Neuronal stem cell (in vitro differentiated cells): ENCODE measurements at regions not wholly inside any gene's neighbourhood (a gene's known extent, or its start where the extent isn't known, plus 50 kb on each side); places are given as distances from the start of the nearest gene placed in this dataset.

Experiments
- DNase-seq: peaks from one replicate; pipeline ENCODE4 v3.0.0-alpha.2; 2013; ENCODE audit warnings: low spot score
- H2AFZ ChIP-seq: one replicate; pipeline ENCODE4 v1.6.1; 2013; ENCODE audit warnings: mild to moderate bottlenecking, low read length, inconsistent platforms
- H2AK5ac ChIP-seq: 2 replicates; pipeline ENCODE4 v1.6.1; 2013; ENCODE audit warnings: low read depth, mild to moderate bottlenecking, inconsistent platforms, low read length, moderate library complexity, mixed read lengths
- H2BK120ac ChIP-seq: 2 replicates; pipeline ENCODE4 v1.6.1; 2013; ENCODE audit warnings: low read depth, mild to moderate bottlenecking, inconsistent platforms, low read length, moderate library complexity, mixed read lengths
- H2BK12ac ChIP-seq: one replicate; pipeline ENCODE4 v1.6.1; 2013; ENCODE audit warnings: low read length, inconsistent platforms
- H2BK15ac ChIP-seq: 2 replicates; pipeline ENCODE4 v1.6.1; 2013; ENCODE audit warnings: mild to moderate bottlenecking, low read length, inconsistent platforms, mixed read lengths
- H2BK5ac ChIP-seq: one replicate; pipeline ENCODE4 v1.6.1; 2013; ENCODE audit warnings: inconsistent platforms, mild to moderate bottlenecking, low read length, moderate library complexity
- H3K14ac ChIP-seq: one replicate; pipeline ENCODE4 v1.6.1; 2013; ENCODE audit warnings: low read length, inconsistent platforms
- H3K18ac ChIP-seq: 2 replicates; pipeline ENCODE4 v1.6.1; 2013; ENCODE audit warnings: low read length, inconsistent platforms
- H3K23ac ChIP-seq: 2 replicates; pipeline ENCODE4 v1.6.1; 2013; ENCODE audit warnings: low read depth, mild to moderate bottlenecking, mixed read lengths, low read length, inconsistent platforms; ENCODE audit not compliant: poor library complexity
- H3K27ac ChIP-seq: replicated peaks from 3 replicates; pipeline ENCODE4 v1.5.1; 2013; ENCODE audit warnings: low read length, inconsistent platforms
- H3K27me3 ChIP-seq, 3 experiments: 2 replicates each; pipeline ENCODE4 v1.6.1; 2013; ENCODE audit warnings: low read length in 3 of 3, mild to moderate bottlenecking in 2 of 3, inconsistent platforms in 1 of 3, low read depth in 1 of 3, mixed read lengths in 1 of 3, moderate library complexity in 1 of 3; ENCODE audit not compliant: control insufficient read depth in 3 of 3, insufficient read depth in 3 of 3
- H3K36me3 ChIP-seq, 2 donors: replicated peaks in 1 of 2; 2 replicates each; pipeline ENCODE4 v1.6.1; 2013; ENCODE audit warnings: low read length in 2 of 2; ENCODE audit not compliant: control insufficient read depth in 2 of 2, insufficient read depth in 2 of 2
- H3K4ac ChIP-seq: 2 replicates; pipeline ENCODE4 v1.6.1; 2013; ENCODE audit warnings: inconsistent platforms, mild to moderate bottlenecking, low read length, moderate library complexity
- H3K4me1 ChIP-seq, 2 donors: 1 replicate in 1 of 2; 2 replicates in 1 of 2; pipeline ENCODE4 v1.6.1; 2013; ENCODE audit warnings: low read length in 2 of 2, low read depth in 1 of 2; ENCODE audit not compliant: control insufficient read depth in 2 of 2, insufficient read depth in 1 of 2
- H3K4me2 ChIP-seq: one replicate; pipeline ENCODE4 v1.6.1; 2013; ENCODE audit warnings: mild to moderate bottlenecking, low read length, inconsistent platforms; ENCODE audit not compliant: insufficient read depth, poor library complexity, severe bottlenecking
- H3K4me3 ChIP-seq, 2 donors: 2 replicates each; pipeline ENCODE4 v1.5.1; 2013; ENCODE audit warnings: low read length in 2 of 2, mild to moderate bottlenecking in 2 of 2, inconsistent platforms in 1 of 2, moderate library complexity in 1 of 2
- H3K79me1 ChIP-seq: one replicate; pipeline ENCODE4 v1.6.1; 2013; ENCODE audit warnings: low read depth, mild to moderate bottlenecking, inconsistent platforms, low read length, moderate library complexity
- H3K9ac ChIP-seq: one replicate; pipeline ENCODE4 v1.6.1; 2013; ENCODE audit warnings: mild to moderate bottlenecking, low read depth, low read length, inconsistent platforms; ENCODE audit not compliant: poor library complexity
- H3K9me3 ChIP-seq, 2 donors: replicated peaks in 1 of 2; 2 replicates each; pipeline versions ENCODE3 to v1.6.1; 2013; ENCODE audit warnings: low read length in 2 of 2, mild to moderate bottlenecking in 2 of 2, inconsistent platforms in 1 of 2, low read depth in 1 of 2, mixed read lengths in 1 of 2, moderate library complexity in 1 of 2; ENCODE audit not compliant: control insufficient read depth in 2 of 2, insufficient read depth in 1 of 2
- H4K8ac ChIP-seq: one replicate; pipeline ENCODE4 v1.6.1; 2013; ENCODE audit warnings: low read depth, mild to moderate bottlenecking, inconsistent platforms, low read length, moderate library complexity
- H4K91ac ChIP-seq: one replicate; pipeline ENCODE4 v1.6.1; 2013; ENCODE audit warnings: low read length, low read depth, mild to moderate bottlenecking, inconsistent platforms; ENCODE audit not compliant: poor library complexity
- WGBS, 2 donors: extraction: QIAGEN DNeasy Blood & Tissue Kit; methylation state at CpG; one replicate each; pipeline ENCODE4 v1.1.7; 2013; ENCODE audit warnings: missing lambda C conversion rate in 2 of 2, mixed read lengths in 1 of 2; ENCODE audit not compliant: insufficient read length in 2 of 2, insufficient replicate concordance in 1 of 2; ENCODE audit errors: extremely low coverage in 2 of 2; 5-methylcytosine and 5-hydroxymethylcytosine counted together

GRCh38 chr9:3689555-3689954 lies 163.8 kb upstream of the RFX3 start:
- H3K9ac ChIP-seq, result no peak overlapping the region
- H3K23ac ChIP-seq, result no peak overlapping the region
- no peaks in the 10 kb centered on the region for H3K36me3 ChIP-seq
- H3K4me1 ChIP-seq, result no peaks in the 10 kb centered on the region
- no peaks in the 10 kb centered on the region for H3K9me3 ChIP-seq
- no peak overlapping the region for H3K14ac ChIP-seq
- no peak overlapping the region for H3K18ac ChIP-seq
- H3K4me3 ChIP-seq, result no peak overlapping the region
- no peaks in the 10 kb centered on the region for H3K79me1 ChIP-seq
- H2AK5ac ChIP-seq, result no peak overlapping the region
- H4K91ac ChIP-seq, result no peak overlapping the region
- no peak overlapping the region for H2BK120ac ChIP-seq
- no peak overlapping the region for H2BK15ac ChIP-seq
- WGBS, 2 donors, result no CpG with 5 or more reads among the region's 4 CpGs
- no peaks in the 10 kb centered on the region for H3K27me3 ChIP-seq
- H3K4me2 ChIP-seq, result no peak overlapping the region
- no peak for DNase-seq
- H2BK12ac ChIP-seq, result no peak overlapping the region
- no peak overlapping the region for H3K4ac ChIP-seq
- no peak overlapping the region for H3K27ac ChIP-seq
- no peak overlapping the region for H2AFZ ChIP-seq
- H2BK5ac ChIP-seq, result no peak overlapping the region
- no peak overlapping the region for H4K8ac ChIP-seq

GRCh38 chr9:3687145-3687544 lies 161.3 kb upstream of the RFX3 start:
- no peak overlapping the region for H3K4me2 ChIP-seq
- H2BK5ac ChIP-seq, result no peak overlapping the region
- H3K79me1 ChIP-seq, result no peaks in the 10 kb centered on the region
- no peak for DNase-seq
- no peak overlapping the region for H2BK120ac ChIP-seq
- no peak overlapping the region for H4K91ac ChIP-seq
- no peaks in the 10 kb centered on the region for H3K9me3 ChIP-seq
- no peak overlapping the region for H2BK12ac ChIP-seq
- H3K9ac ChIP-seq, result no peak overlapping the region
- no peak overlapping the region for H3K27ac ChIP-seq
- no peak overlapping the region for H4K8ac ChIP-seq
- H3K14ac ChIP-seq, result no peak overlapping the region
- no peaks in the 10 kb centered on the region for H3K4me1 ChIP-seq
- no peak overlapping the region for H3K23ac ChIP-seq
- no peaks in the 10 kb centered on the region for H3K36me3 ChIP-seq
- H3K4me3 ChIP-seq, result no peak overlapping the region
- no peak overlapping the region for H2AK5ac ChIP-seq
- no peak overlapping the region for H3K18ac ChIP-seq
- no peaks in the 10 kb centered on the region for H3K27me3 ChIP-seq
- H3K4ac ChIP-seq, result no peak overlapping the region
- H2AFZ ChIP-seq, result no peak overlapping the region
- no peak overlapping the region for H2BK15ac ChIP-seq

GRCh38 chr9:3682186-3682585 lies 156.4 kb upstream of the RFX3 start:
- DNase-seq, result no peak
- Histone ChIP-seq H3K4me2 (no peak overlapping the region), H2BK15ac (no peak overlapping the region), H3K18ac (no peak overlapping the region), H3K9me3 (no peaks in the 10 kb centered on the region), H3K79me1 (no peaks in the 10 kb centered on the region), H3K23ac (no peak overlapping the region), H3K27ac (no peak overlapping the region), H3K9ac (no peak overlapping the region), H3K36me3 (no peaks in the 10 kb centered on the region), H2BK120ac (no peak overlapping the region), H2AFZ (no peak overlapping the region), H2AK5ac (no peak overlapping the region), H2BK12ac (no peak overlapping the region), H2BK5ac (no peak overlapping the region), H3K4me3 (no peak overlapping the region), H3K4ac (no peak overlapping the region), H4K8ac (no peak overlapping the region), H3K27me3 (peaks cover 0 to 2% (median 0%) of the 10 kb centered on the region in 3 experiments), H4K91ac (no peak overlapping the region), H3K14ac (no peak overlapping the region), H3K4me1 (peaks cover 0 to 2% of the 10 kb centered on the region in 2 donors)
- no CpG with 5 or more reads among the region's 3 CpGs for WGBS, 2 donors

- WGBS, 2 donors, result no CpG with 5 or more reads among the region's 4 CpGs
- Histone ChIP-seq H3K27me3 (peaks cover 0 to 2% (median 2%) of the 10 kb centered on the region in 3 experiments), H3K27ac (no peak overlapping the region), H3K36me3 (no peaks in the 10 kb centered on the region), H3K9me3 (no peaks in the 10 kb centered on the region), H2BK120ac (no peak overlapping the region), H3K9ac (no peak overlapping the region), H3K4me3 (no peak overlapping the region), H3K79me1 (no peaks in the 10 kb centered on the region), H2BK12ac (no peak overlapping the region), H4K91ac (no peak overlapping the region), H2AK5ac (no peak overlapping the region), H2BK5ac (no peak overlapping the region), H3K4me2 (no peak overlapping the region), H3K4ac (no peak overlapping the region), H2BK15ac (no peak overlapping the region), H2AFZ (no peak overlapping the region), H4K8ac (no peak overlapping the region), H3K4me1 (peaks cover 0 to 2% of the 10 kb centered on the region in 2 donors), H3K18ac (no peak overlapping the region), H3K14ac (no peak overlapping the region), H3K23ac (no peak overlapping the region)
- DNase-seq, result no peak
Observed at GRCh38 chr9:3677541-3677940, 151.7 kb upstream of the RFX3 start.
